ENCODE measurements at regions not wholly inside any gene's neighbourhood (a gene's known extent, or its start where the extent isn't known, plus 50 kb on each side); places are given as distances from the start of the nearest gene placed in this dataset.

DNA sequence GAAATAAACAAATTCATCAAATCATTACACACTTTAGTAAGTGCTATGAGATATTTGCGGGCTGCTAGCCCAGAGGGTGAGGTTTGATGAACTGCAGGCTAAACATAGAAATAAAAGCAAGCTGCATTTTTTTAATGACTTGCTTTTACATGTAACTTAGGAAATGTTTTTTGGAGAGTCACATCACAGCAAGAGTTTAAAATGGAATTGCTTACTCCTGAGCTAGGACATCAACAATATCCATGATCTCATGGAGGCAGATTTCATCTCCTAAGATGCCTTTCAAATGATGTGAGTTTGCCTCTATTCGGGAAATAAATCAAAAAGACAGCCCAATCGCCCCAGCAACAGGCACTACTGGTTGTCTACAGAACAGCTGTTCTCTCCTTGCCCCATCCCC is 73.4 kb upstream of the CD44 start:
- TF ChIP-seq, protein P1, sequence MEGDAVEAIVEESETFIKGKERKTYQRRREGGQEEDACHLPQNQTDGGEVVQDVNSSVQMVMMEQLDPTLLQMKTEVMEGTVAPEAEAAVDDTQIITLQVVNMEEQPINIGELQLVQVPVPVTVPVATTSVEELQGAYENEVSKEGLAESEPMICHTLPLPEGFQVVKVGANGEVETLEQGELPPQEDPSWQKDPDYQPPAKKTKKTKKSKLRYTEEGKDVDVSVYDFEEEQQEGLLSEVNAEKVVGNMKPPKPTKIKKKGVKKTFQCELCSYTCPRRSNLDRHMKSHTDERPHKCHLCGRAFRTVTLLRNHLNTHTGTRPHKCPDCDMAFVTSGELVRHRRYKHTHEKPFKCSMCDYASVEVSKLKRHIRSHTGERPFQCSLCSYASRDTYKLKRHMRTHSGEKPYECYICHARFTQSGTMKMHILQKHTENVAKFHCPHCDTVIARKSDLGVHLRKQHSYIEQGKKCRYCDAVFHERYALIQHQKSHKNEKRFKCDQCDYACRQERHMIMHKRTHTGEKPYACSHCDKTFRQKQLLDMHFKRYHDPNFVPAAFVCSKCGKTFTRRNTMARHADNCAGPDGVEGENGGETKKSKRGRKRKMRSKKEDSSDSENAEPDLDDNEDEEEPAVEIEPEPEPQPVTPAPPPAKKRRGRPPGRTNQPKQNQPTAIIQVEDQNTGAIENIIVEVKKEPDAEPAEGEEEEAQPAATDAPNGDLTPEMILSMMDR (IDR thresholded peaks at IDR 0.05) = no peak
- no peak for TF ChIP-seq EZH2 (IDR thresholded peaks at IDR 0.05; ENCODE audit: borderline replicate concordance, insufficient read depth, low read depth, low read length, poor library complexity, severe bottlenecking)
